HG03135 (cell line): ENCODE measurements at regions not wholly inside any gene's neighbourhood (a gene's known extent, or its start where the extent isn't known, plus 50 kb on each side); places are given as distances from the start of the nearest gene placed in this dataset.
"Not testable (repeated sequence)": the region's sequence is repeated elsewhere in the genome, so short reads cannot be mapped to it uniquely, and the experiment has no call there.

Experiments used
- ATAC-seq: cut with Tn5 transposase; IDR thresholded peaks from one replicate; pipeline ENCODE4 v1.9.1; 2021; ENCODE audit warnings: mild to moderate bottlenecking, moderate library complexity; ENCODE audit not compliant: unreplicated experiment

DNA sequence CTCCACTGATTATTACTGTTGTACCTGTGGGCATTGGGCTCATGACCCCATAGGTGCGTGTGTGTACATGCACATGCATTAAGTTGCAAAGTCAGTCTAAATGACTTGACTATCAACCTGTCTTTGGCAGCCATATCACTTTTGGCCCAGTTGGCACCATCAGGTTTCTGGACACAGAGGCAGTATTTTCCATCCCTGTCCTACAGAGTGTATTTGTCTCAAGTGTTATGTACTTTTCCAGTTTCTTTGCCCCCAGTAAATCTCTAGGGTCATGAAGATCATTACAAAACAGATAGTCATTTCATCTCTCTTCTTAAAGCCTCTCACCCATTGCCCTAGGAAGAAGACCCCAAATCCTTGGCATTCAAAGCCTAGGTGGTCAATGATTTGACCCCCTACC, 121.4 kb downstream of the C9orf152 start:
- ATAC-seq = no peak

DNA sequence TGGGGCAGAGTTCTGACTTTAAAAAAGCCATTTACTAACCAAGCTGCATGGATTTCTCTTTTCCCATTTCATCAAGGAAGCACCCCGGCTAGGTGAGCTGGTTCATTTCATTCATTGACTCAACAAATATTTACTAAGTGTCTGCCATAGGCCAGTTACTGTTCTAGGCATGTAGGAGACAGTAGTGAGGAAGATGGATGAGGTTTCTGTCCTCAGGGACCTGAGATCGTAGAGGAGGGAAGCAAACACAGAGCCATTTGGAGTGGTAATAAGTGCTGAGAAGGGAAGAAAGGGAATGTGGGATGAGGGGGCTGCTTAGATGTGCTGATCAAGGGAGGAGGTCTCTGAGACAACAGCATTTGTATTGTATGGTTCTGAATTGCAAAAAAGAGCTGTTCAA, 120.4 kb downstream of the C9orf152 start:
- ATAC-seq = no peak

DNA sequence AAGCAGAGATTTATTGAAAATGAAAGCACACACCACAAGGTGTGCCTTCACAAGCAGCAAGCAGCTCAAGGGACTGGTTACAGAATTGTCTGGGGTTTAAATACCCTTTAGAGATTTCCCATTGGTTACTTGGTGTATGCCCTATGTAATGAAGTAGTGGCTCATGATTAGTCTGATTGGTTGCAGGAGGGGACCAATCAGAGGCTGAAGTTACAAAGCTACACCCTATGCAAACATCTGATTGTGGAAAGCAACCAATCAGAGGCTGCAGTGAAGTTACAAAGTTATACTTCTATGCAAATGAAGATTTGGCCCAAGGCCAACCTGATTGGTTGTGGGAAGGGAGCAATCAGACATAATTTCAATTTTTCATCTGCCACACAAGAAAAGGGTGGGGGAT, 119.9 kb downstream of the C9orf152 start:
- ATAC-seq = no peak

DNA sequence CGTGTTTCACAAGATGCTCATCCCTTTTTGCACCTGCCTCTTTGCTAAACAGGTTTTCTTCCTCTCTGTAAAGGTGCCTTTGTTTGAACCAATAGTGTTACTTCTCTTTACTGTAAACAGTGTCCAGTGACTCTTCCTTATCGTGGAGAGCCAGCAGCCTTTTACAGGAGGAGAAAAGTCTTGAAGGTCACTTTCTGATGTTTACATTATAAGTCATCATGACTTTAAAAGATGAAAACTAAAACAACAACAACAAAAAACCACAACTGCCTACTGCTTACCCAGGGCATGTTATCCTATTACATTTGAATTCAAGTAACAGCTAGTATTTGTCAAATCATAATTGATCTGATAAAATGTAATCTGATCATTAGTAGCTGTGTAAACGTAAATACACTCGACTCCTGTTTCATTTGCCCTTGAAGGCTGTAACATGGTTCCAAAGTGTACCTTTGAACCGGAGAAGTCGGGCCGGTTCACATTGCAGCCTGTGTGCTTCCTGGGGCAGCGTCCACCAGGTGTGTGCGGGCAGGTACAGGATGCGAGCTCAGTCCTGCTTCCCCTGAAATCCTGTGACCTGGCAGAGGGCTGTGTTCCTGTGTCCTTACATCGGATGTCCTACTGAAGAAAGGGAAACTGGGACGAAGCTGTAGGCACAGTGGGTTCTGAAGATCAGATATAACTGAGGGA, 118.1 kb downstream of the C9orf152 start:
- no peak for ATAC-seq

DNA sequence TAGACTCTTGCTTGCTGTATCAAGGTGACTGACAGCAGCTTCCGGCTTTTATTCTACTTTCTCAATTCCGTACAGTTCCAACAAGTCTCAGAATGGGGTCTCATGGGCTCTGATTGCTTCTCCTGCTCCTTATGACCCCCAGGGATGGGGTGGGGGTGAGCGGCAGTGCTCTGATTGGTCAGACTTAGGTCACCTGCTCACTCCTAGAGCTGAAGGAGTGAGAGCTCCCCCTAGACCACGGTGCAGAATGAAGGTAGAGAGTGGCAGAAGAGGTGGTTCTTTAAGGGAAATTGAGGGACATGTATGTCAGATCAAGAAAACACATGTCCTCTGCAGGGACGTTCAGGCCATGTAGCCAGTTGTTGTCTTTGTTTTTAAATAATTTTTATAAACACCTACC, 115.2 kb downstream of the C9orf152 start:
- no peak for ATAC-seq

DNA sequence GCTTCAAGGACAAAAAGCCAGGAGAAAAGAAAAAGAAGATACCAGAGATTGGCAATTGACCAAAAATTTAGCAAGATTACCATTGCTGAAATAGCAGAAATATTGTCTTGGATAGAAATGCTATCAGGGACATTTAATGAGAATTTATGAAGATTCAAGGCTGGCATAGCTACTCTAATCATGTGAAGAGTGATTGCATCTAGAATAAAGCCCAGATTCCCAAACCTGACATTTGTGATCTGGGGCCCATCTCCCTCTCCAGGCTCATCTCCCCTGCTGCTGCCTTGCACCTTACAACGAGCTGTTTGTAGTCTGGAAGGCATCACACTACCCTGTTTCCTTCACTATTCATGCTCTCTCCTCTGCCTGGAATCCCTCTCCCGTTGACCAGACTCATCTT, 114.5 kb downstream of the C9orf152 start:
- no peak for ATAC-seq

DNA sequence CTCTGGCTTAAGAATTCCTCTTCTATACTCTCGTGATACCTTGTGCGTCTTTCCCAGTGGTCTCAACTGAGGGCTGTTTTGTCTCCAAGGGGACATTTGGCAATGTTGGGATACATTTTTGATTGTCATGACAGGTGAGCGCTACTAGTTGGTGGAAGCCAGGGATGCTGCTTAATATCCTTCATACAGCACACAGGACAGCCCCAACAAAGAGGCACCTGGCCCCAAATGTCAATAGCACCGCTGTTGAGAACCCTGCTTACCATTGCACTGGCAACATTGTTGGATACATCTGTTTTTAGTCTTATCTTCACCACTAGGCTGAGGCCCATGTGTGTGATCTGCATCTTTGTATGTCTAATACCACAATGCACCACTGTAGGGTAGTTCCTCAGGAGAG, 114.1 kb downstream of the C9orf152 start:
- no peak for ATAC-seq

DNA sequence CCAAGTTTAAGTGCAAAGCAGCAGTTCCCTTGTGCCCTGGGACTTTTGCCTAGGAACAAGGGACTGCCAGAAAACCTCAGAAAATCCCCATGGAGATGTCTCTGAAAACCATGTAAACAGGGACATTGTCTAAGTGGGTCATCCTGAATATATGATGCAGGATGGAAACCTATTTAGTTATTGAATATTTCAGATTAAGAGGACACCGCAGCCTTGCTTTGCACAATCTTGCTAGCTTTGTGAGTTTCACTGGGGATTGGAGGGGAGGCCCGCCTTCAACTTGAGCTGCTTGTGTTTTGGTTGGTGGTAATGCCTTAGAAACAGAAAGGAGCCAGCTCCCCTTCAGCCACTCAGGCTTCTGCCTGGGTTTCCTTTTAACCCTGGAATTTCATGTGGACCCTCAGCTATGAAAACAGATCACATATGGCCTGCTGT, 112.8 kb downstream of the C9orf152 start:
- ATAC-seq = no peak

DNA sequence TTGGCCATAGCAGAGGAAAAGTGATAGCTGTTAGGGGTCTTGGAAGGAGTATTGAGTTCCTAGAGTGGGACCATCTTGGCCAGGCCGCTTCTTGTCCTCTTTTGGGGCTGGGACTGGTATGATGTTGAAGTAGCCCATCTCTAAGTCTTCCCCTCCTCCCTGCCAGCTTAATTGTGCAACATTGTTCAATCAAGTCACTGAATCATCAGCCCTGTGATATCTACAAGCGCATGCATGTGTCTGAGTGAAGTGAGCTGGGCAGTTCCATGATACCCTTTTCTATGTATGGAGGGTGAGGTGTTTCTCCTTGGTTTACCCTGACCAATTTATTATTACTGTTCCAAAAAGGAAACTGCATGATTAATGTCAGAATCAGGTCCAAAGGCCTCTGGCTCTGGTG, 112.2 kb downstream of the C9orf152 start:
- ATAC-seq = no peak

DNA sequence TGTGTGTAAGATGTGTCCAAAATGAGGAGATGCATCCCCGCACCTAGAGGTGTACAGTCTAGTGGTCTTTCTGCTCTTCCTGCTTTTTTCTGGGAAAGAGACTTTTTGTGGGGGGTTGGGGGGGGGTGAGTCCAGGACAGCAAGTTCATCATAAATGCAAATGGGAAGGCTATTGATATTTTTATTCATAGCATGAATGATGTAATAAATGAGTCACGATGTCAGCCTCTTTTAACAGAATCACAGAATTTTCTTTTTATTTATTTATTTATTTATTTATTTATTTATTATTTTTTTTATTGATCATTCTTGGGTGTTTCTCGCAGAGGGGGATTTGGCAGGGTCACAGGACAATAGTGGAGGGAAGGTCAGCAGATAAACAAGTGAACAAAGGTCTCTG, 111.3 kb downstream of the C9orf152 start:
- ATAC-seq = not testable (repeated sequence)

DNA sequence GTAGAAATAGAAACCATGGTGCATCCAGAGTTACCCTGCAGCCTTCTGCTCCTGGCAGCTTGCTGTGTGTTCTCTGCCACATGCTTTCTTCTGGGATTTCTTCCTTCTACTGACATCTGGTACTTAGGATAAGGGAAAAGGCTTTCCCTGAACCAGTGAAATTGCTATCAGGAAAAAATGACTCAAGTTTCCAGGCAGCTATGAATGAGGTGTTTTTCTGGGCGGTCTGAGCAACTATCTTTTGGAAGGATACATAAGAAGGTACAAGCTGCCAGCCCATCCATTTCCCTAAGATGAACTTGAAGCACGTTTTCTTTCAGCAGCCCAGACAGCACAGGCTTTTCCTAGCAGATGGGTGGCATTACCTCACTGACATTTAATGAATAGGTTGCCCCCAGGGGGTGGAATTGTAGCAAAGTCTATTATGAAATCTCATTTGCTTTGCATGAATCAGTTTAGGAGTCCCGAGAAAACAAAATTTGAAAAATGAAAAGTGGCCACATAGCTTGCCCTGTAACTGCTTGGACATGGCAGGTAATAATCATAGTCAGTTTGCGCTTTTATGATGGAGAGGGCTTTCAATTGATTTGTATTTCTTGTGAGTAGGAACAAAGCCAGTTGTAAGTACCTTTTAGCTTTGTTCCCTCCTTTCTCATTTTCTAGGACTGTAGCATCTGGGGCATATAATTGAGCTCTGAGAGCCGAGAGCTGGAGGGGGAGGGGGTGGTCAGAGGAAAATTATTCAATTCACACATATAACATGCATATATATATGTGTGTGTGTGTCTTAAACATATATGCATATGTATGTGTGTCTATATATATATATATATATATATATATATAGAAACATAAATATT, 108.5 kb downstream of the C9orf152 start:
- no peak for ATAC-seq

DNA sequence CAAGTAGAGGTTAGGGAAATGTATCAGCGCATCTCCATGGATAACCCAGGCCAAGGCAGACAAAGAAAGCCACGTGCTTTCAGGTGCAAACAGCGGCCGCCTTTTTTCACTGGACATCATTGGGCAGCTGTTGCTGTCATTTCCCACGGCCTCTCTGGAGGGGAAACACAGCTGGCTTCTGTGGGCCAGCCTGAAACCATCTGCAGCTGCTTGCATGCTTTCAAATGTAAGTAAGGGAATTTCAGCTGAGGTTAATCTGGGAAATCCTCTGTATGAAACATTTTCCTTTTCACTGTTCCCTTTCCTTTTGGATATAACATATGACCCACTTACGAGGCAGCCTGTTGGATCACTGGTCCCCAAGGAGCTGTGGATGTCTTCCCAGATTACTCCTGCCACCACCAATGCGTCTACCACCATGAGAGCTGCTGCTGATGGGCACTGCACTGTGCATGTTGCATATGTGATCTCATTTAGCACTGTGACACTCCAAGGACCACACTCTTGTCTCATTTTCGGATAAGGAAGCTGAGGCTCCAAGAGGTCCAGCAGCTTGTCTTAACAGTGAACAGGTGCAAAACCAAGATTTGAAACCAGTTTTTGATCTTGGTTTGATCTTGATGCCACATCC, 106.3 kb downstream of the C9orf152 start:
- peak; percentile 76 for ATAC-seq

DNA sequence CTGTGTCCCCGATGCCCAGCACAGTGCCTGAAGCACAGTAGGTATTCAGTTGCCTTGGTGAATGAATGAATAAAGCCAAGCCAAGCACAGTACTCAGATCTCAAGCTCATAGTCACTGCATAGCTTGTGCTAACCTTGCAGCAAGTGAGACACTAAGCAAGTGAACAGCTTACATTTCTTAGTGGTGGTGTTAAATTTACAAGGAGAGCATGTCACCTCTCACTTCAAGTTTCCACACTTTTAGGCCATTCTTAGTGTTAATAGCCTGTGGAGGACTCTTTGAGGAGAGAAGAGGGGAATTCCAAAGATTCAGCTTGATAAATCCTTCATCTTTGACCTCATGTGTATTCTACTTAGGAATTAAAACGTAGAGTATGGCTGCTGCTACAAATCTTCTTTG, 104.7 kb downstream of the C9orf152 start:
- ATAC-seq = no peak

DNA sequence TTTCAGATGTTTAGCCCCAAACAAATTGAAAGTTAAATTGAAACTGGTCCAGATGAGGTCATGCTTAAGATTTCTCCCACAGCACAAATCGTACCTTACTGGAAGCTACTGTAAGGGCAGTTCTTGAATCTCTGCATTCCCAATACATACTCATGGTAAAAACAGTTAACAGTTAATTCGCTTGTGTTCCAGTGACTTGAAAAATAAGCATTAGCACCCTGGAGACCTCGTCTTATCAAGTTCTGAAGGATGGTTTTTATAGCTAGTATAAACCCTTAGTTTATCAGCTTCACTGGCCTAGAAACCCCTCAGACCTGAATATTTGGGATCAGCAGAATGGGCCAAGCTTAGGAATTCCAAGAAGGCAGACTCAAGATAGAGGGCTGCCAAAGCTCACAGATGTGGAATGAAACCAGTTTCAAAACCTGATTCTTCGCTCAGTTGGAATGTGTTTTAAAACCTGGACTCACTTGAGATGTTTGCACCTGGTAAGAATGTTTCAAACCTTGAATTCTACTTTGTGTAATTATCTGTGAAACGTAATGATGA, 103.6 kb downstream of the C9orf152 start:
- no peak for ATAC-seq

DNA sequence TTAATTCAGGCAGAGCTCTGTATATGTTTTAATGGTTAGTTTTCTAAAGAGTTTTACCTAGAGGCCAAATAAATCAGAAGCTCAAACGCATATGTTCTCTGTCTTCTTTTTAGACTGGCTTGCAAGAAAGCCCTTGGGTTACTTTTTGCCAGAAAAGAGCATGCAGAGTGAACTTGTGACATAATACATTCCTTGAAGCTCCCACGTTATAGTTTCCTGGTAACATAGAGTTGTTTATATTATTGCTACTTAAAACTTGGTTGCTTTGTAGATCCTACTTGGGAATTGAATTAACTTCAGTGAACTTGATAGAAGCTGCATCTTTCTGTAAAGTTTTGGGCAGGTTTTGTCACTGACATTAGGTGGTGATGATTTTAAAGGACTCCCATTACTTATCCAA, 102.9 kb downstream of the C9orf152 start:
- no peak for ATAC-seq

DNA sequence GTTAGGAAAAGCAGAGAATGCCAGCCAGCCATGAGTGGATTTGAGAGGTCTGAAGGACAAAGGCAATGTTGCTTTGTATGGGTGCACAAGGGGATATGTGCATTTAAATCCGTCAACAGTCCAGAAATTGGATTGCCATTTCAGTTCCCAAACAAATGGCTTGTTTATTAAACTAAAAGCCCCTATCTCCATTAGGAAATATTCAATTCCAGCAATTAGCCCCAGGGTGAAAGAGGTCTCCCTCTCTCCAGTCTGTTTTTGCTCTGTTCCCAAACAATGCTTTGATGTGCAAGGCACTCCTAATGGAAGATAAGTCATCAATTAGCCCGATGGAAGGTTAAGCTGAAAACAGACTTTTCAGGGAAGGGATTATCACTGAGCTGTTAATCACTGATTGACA, 101.3 kb downstream of the C9orf152 start:
- no peak for ATAC-seq

DNA sequence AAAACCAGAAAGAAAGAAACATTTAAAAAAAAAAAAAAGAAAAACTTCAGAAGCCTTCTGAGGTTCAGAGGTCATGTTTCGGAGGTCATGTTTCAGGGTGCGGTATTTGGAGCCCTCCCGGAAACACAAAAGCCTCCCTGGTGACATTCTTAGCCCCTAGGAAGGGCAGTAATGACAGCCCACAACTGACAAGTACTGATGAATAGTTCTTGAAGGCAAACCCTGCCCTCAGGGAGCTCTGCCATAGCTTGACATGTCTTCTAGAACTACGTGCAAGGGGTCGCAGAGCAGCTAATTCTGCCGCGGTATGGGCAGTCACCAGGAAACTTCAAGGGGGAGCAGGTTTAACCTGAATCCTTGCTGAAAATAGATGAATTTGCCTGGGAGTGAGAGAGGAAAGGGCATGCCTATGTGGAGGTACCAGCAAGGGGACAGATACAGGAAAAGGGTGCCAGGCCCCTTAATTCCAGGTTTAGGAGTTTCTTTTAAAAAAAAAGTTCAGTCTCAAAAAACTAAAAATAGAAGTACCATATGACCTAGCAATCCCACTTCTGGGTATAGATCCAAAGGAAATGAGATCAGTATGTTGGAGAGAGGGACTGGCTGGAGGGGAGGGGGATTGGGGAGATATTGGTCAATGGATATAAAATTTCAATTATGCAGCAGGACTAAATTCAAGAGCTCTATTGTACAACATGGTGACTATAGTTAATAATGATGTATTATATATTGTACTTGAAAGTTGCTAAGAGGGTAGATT, 98.4 kb downstream of the C9orf152 start:
- ATAC-seq = no peak

DNA sequence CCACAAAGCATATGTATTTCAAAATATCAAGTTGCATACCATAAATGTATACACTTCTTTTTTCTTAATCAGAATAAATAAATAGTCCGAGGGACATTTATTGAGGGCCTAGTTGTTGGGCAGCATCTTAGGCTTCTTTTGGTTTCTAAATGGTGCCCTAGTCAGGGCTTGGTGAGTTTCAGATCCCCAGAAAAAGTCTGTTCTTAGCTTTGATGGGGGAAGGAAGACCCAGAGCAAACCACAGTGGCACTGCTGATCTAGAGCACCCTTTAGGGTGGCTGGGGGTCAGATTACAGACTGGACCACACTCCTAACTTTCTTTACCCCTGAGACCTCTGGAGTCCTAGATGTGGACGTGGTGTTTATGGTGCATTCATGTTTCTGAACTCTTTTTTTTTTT, 97.8 kb downstream of the C9orf152 start:
- ATAC-seq = no peak

DNA sequence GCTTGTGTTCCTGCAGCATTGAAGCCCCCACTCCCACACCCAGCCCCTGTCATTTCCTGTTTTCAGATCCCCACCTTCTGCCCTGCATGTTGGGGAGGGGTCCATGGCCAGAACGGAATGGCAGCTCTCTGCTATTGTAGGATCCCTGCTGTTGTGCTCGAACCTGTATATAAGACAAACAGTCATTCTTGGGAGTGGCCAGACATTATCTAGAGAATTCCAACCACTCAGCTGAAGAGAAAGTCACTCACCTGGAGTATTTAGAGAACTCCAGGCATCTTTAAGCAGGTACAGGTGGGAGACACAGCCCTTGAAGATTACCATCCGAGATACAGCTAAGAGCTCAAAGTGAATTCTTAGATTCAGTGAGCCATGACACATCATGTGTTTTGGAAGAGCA, 96.1 kb downstream of the C9orf152 start:
- no peak for ATAC-seq

DNA sequence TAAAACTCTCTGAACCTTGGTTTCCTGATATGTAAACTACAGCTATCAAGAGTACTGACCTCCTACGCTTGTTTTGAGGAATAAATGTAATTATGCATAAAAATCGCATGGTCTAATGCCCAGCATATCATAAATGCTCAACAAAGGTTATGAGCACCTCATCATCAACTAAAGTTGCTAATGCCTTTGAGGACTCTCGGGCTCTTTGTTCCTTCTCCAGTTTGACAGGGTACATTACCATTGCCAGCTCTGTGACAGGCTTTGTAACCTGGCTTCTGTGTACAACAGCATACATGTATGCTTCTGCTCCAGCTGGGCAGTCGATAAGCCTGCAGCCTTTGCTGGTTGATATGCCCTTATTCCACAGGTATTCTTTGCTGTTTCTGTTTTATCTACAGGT, 95.2 kb downstream of the C9orf152 start:
- ATAC-seq = no peak
